ENCODE measurements at regions not wholly inside any gene's neighbourhood (a gene's known extent, or its start where the extent isn't known, plus 50 kb on each side); places are given as distances from the start of the nearest gene placed in this dataset.

DNA sequence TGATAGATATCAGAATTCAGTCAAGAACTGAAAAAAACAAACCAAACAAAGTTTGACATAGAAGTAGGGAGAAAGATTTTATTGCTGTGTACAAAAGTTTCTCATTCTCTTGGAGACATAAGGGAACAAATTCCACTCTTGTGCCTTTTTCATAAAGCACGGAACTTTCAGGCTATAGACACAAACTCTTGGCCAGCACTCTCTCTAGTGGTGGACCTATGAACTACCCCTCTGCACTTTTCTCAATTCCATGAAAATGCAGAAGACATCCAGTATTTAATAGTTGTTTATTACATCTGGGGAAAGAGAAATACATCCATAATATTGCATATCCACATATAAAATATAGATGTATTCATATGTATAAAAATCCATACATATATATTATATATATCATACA lies 291.6 kb upstream of the HS3ST1 start:
- DNase-seq (ENCODE audit: extremely low spot score, unreplicated experiment), result no peak
- H3K27ac Mint-ChIP-seq, result no peak overlapping the region
- no peak overlapping the region for H3K4me3 Mint-ChIP-seq
- no peaks in the 10 kb centered on the region for H3K36me3 Mint-ChIP-seq
- peaks cover 3% of the 10 kb centered on the region for H3K27me3 Mint-ChIP-seq
- H3K9me3 Mint-ChIP-seq, result peaks cover 4% of the 10 kb centered on the region
- no peaks in the 10 kb centered on the region for H3K4me1 Mint-ChIP-seq (ENCODE audit: unreplicated experiment)
- TF ChIP-seq, protein P1, sequence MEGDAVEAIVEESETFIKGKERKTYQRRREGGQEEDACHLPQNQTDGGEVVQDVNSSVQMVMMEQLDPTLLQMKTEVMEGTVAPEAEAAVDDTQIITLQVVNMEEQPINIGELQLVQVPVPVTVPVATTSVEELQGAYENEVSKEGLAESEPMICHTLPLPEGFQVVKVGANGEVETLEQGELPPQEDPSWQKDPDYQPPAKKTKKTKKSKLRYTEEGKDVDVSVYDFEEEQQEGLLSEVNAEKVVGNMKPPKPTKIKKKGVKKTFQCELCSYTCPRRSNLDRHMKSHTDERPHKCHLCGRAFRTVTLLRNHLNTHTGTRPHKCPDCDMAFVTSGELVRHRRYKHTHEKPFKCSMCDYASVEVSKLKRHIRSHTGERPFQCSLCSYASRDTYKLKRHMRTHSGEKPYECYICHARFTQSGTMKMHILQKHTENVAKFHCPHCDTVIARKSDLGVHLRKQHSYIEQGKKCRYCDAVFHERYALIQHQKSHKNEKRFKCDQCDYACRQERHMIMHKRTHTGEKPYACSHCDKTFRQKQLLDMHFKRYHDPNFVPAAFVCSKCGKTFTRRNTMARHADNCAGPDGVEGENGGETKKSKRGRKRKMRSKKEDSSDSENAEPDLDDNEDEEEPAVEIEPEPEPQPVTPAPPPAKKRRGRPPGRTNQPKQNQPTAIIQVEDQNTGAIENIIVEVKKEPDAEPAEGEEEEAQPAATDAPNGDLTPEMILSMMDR (conservative IDR thresholded peaks at IDR 0.05), result peak; percentile 78

DNA sequence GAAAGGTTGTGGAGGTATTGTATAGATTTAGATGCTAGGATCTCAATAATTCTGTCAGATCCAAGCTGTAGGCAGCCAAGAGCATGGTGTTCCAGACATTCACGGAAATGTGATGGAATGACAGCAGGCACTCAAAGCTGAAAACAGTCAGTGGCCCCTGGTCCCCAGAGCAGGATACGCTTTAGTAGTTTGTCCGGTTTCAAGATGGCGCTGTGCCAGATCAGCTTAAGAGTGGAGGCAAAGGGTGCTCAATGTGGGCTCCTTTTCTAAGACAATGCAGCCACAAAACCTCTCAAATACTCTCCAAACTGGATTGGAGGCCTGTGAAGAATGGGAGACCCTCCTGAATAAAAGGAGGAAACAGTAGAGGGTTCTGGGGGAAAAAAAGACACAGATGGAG lies 291.2 kb upstream of the HS3ST1 start:
- DNase-seq (ENCODE audit: extremely low spot score, unreplicated experiment), result no peak
- TF ChIP-seq, protein P1 (conservative IDR thresholded peaks at IDR 0.05), result no peak
- H3K27me3 Mint-ChIP-seq, result peaks cover 3% of the 10 kb centered on the region
- no peaks in the 10 kb centered on the region for H3K4me1 Mint-ChIP-seq (ENCODE audit: unreplicated experiment)
- peaks cover 4% of the 10 kb centered on the region for H3K9me3 Mint-ChIP-seq
- H3K27ac Mint-ChIP-seq, result no peak overlapping the region
- H3K4me3 Mint-ChIP-seq, result no peak overlapping the region
- H3K36me3 Mint-ChIP-seq, result no peaks in the 10 kb centered on the region

DNA sequence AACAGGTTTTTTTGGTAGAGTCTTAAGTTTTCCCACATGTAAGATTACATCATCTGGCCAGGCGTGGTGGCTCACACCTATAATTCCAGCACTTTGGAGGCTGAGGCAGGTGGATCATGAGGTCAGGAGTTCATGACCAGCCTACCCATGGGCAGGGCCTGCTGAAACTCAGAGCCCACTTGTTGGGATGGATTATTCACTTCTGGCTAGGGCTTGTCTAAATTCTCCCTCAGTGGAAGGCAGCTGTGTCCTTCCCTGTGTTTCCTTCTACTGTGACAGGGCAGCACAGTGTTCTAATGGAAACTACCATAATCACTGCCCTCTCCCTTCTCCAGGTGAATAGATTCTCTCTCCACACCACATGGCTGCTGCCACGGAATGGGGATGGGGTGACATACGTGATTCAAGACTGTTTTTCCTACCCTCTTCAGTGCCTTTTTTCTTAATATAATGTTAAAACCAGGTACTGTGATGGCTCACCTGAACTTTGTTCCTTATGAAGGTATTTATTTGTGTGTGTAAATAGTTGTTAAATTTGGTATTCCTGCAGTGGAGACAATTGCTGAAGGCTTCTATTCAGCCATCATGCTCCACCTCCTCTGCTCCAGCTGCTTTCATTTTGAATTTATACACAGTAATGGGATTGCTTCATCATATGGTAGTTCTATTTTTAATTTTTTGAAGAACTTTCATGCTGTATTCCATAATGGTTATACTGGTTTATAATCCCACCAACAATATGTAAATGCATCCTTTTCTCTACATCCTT lies 287.2 kb upstream of the HS3ST1 start:
- Mint-ChIP-seq H3K9me3 (peaks cover 4% of the 10 kb centered on the region), H3K27me3 (peaks cover 3% of the 10 kb centered on the region), H3K36me3 (no peaks in the 10 kb centered on the region), H3K4me1 (ENCODE audit: unreplicated experiment) (no peaks in the 10 kb centered on the region), H3K27ac (no peak overlapping the region), H3K4me3 (no peak overlapping the region)
- TF ChIP-seq, protein P1 (conservative IDR thresholded peaks at IDR 0.05), result no peak
- DNase-seq (ENCODE audit: extremely low spot score, unreplicated experiment), result no peak

DNA sequence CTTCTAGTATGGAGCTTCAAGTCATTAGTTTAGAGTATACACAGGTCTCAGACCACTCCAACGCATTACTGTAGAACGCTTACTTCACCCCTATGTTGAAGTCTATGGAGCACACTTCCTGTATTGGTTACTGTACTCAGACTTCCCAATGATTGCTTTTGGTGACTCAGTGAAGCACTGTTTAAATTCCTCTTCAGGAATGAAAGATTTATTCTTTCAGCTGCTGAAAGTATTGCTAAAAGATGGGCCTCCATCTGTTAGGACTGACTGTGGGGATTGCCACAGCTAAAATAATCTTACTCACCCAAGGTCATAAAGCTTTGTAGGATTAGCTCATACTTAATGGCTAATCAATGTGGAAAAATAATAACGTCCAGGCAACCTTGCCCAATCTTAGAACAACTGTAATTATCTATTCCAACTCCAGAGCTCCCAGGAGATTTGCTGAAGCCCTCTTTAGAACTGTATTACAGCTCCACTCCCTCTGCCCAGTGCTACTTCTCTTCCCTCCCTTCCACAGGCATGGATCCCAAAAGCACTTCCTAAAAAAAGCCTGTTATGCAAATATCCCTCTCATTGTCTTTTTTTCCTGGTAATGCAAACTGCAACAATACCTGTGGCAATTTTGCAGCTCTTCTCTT lies 281.9 kb upstream of the HS3ST1 start:
- H3K4me3 Mint-ChIP-seq, result no peak overlapping the region
- H3K9me3 Mint-ChIP-seq, result no peaks in the 10 kb centered on the region
- H3K36me3 Mint-ChIP-seq, result no peaks in the 10 kb centered on the region
- H3K27me3 Mint-ChIP-seq, result peaks cover 3% of the 10 kb centered on the region
- no peak for DNase-seq (ENCODE audit: extremely low spot score, unreplicated experiment)
- no peaks in the 10 kb centered on the region for H3K4me1 Mint-ChIP-seq (ENCODE audit: unreplicated experiment)
- TF ChIP-seq, protein P1 (conservative IDR thresholded peaks at IDR 0.05), result no peak
- no peak overlapping the region for H3K27ac Mint-ChIP-seq

DNA sequence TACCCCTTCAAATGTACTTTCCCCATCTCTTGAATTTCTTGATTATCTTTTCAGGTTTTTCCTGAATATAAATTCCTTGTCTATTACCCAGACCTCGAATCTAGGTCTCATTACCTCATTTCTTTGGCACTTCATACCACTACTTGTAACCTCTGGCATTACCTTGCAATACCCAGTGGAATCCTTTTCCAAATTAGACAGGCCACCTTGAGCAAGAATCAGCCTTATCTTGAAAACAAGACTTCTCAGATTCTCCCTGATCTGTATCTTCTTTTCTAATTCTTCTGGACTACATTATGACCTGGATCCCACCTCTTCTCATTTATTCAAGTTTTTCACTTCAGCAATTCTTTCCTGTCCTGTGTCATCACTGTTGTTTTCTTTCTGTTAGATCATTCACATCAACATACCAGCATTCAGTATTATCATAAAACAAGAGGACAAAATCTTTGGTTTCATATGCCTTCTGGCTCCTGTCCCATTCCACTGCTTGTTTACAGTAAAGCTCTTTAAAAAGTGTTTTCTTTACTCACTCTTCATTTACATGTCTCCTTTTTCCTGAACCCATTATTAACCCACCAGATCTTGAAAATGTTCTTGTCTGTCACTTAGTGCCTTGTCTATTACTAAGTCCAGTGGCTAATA lies 275.6 kb upstream of the HS3ST1 start:
- Mint-ChIP-seq H3K4me3 (no peak overlapping the region), H3K9me3 (no peaks in the 10 kb centered on the region), H3K36me3 (no peaks in the 10 kb centered on the region), H3K27ac (no peak overlapping the region), H3K27me3 (no peaks in the 10 kb centered on the region), H3K4me1 (ENCODE audit: unreplicated experiment) (no peaks in the 10 kb centered on the region)
- TF ChIP-seq, protein P1 (conservative IDR thresholded peaks at IDR 0.05), result no peak
- no peak for DNase-seq (ENCODE audit: extremely low spot score, unreplicated experiment)

Data from type B pancreatic cell (in vitro differentiated cells).